ENCODE measurements at regions not wholly inside any gene's neighbourhood (a gene's known extent, or its start where the extent isn't known, plus 50 kb on each side); places are given as distances from the start of the nearest gene placed in this dataset.
"Not testable (repeated sequence)": the region's sequence is repeated elsewhere in the genome, so short reads cannot be mapped to it uniquely, and the experiment has no call there.

GRCh38 chr10:20515654-20516053 is 381.5 kb downstream of the NEBL start:
- H3K4me3 Mint-ChIP-seq = no peak overlapping the region
- H3K4me1 Mint-ChIP-seq = no peaks in the 10 kb centered on the region
- no peak overlapping the region for H3K27ac Mint-ChIP-seq
- no peaks in the 10 kb centered on the region for H3K36me3 Mint-ChIP-seq
- no peaks in the 10 kb centered on the region for H3K27me3 Mint-ChIP-seq
- no peak for ATAC-seq
- H3K9me3 Mint-ChIP-seq = peaks cover 3% of the 10 kb centered on the region

GRCh38 chr10:20512631-20513030 is 384.5 kb downstream of the NEBL start:
- Mint-ChIP-seq H3K27ac (no peak overlapping the region), H3K36me3 (no peaks in the 10 kb centered on the region), H3K4me3 (no peak overlapping the region), H3K4me1 (no peaks in the 10 kb centered on the region), H3K9me3 (peaks cover 8% of the 10 kb centered on the region), H3K27me3 (no peaks in the 10 kb centered on the region)
- no peak for ATAC-seq

- Mint-ChIP-seq H3K27me3 (no peaks in the 10 kb centered on the region), H3K9me3 (peaks cover 8% of the 10 kb centered on the region), H3K4me3 (no peak overlapping the region), H3K27ac (no peak overlapping the region), H3K4me1 (no peaks in the 10 kb centered on the region), H3K36me3 (no peaks in the 10 kb centered on the region)
- ATAC-seq = no peak
Measured at GRCh38 chr10:20508921-20509320, 388.2 kb downstream of the NEBL start.

GRCh38 chr10:20502903-20503585 is 394.1 kb downstream of the NEBL start:
- peaks cover 9% of the 10 kb centered on the region for H3K9me3 Mint-ChIP-seq
- no peak overlapping the region for H3K27ac Mint-ChIP-seq
- H3K27me3 Mint-ChIP-seq = no peaks in the 10 kb centered on the region
- no peak for ATAC-seq
- no peaks in the 10 kb centered on the region for H3K36me3 Mint-ChIP-seq
- no peaks in the 10 kb centered on the region for H3K4me1 Mint-ChIP-seq
- H3K4me3 Mint-ChIP-seq = no peak overlapping the region

- H3K9me3 Mint-ChIP-seq = peaks cover 19% of the 10 kb centered on the region
- H3K4me3 Mint-ChIP-seq = no peak overlapping the region
- no peaks in the 10 kb centered on the region for H3K27me3 Mint-ChIP-seq
- H3K36me3 Mint-ChIP-seq = no peaks in the 10 kb centered on the region
- H3K4me1 Mint-ChIP-seq = no peaks in the 10 kb centered on the region
- no peak overlapping the region for H3K27ac Mint-ChIP-seq
- no peak for ATAC-seq
Measured at GRCh38 chr10:20494474-20494873, 402.6 kb downstream of the NEBL start.

- Mint-ChIP-seq H3K27ac (no peak overlapping the region), H3K4me1 (no peaks in the 10 kb centered on the region), H3K4me3 (no peak overlapping the region), H3K9me3 (peaks cover 13% of the 10 kb centered on the region), H3K27me3 (no peaks in the 10 kb centered on the region), H3K36me3 (no peaks in the 10 kb centered on the region)
- ATAC-seq = no peak
Measured at GRCh38 chr10:20492447-20492846, 404.7 kb downstream of the NEBL start.

- Mint-ChIP-seq H3K4me3 (no peak overlapping the region), H3K27ac (no peak overlapping the region), H3K36me3 (no peaks in the 10 kb centered on the region), H3K27me3 (no peaks in the 10 kb centered on the region), H3K4me1 (no peaks in the 10 kb centered on the region), H3K9me3 (peaks cover 9% of the 10 kb centered on the region)
- ATAC-seq = no peak
Measured at GRCh38 chr10:20489961-20490360, 407.1 kb downstream of the NEBL start.

- Mint-ChIP-seq H3K27me3 (no peaks in the 10 kb centered on the region), H3K4me1 (no peaks in the 10 kb centered on the region), H3K4me3 (no peak overlapping the region), H3K9me3 (peaks cover under 1% of the 10 kb centered on the region), H3K27ac (no peak overlapping the region), H3K36me3 (no peaks in the 10 kb centered on the region)
- peak; percentile 27 for ATAC-seq
Measured at GRCh38 chr10:20486791-20487190, 410.3 kb downstream of the NEBL start.

- H3K27me3 Mint-ChIP-seq = no peaks in the 10 kb centered on the region
- no peaks in the 10 kb centered on the region for H3K36me3 Mint-ChIP-seq
- peaks cover 5% of the 10 kb centered on the region for H3K9me3 Mint-ChIP-seq
- no peak overlapping the region for H3K27ac Mint-ChIP-seq
- no peak for ATAC-seq
- no peaks in the 10 kb centered on the region for H3K4me1 Mint-ChIP-seq
- H3K4me3 Mint-ChIP-seq = no peak overlapping the region
Measured at GRCh38 chr10:20485554-20485953, 411.6 kb downstream of the NEBL start.

GRCh38 chr10:20481054-20481453 is 416.1 kb downstream of the NEBL start:
- Mint-ChIP-seq H3K27ac (no peak overlapping the region), H3K4me1 (no peaks in the 10 kb centered on the region), H3K4me3 (no peak overlapping the region), H3K27me3 (no peaks in the 10 kb centered on the region), H3K36me3 (no peaks in the 10 kb centered on the region), H3K9me3 (peaks cover 8% of the 10 kb centered on the region)
- no peak for ATAC-seq

GRCh38 chr10:20480575-20480974 is 416.5 kb downstream of the NEBL start:
- not testable (repeated sequence) for H3K27me3 Mint-ChIP-seq, H3K4me3 Mint-ChIP-seq, H3K27ac Mint-ChIP-seq, H3K4me1 Mint-ChIP-seq, ATAC-seq, H3K36me3 Mint-ChIP-seq, H3K9me3 Mint-ChIP-seq

GRCh38 chr10:20474064-20474463 is 423.0 kb downstream of the NEBL start:
- no peak overlapping the region for H3K27ac Mint-ChIP-seq
- H3K4me1 Mint-ChIP-seq = no peaks in the 10 kb centered on the region
- H3K27me3 Mint-ChIP-seq = no peaks in the 10 kb centered on the region
- no peak for ATAC-seq
- H3K9me3 Mint-ChIP-seq = peaks cover 6% of the 10 kb centered on the region
- H3K36me3 Mint-ChIP-seq = no peaks in the 10 kb centered on the region
- H3K4me3 Mint-ChIP-seq = no peak overlapping the region

- Mint-ChIP-seq H3K27me3 (no peaks in the 10 kb centered on the region), H3K27ac (no peak overlapping the region), H3K4me1 (no peaks in the 10 kb centered on the region), H3K9me3 (peaks cover 3% of the 10 kb centered on the region), H3K36me3 (no peaks in the 10 kb centered on the region), H3K4me3 (no peak overlapping the region)
- no peak for ATAC-seq
Measured at GRCh38 chr10:20473023-20473760, 423.9 kb downstream of the NEBL start.

- no peak overlapping the region for H3K4me3 Mint-ChIP-seq
Measured at GRCh38 chr10:20466731-20467130, 430.4 kb downstream of the NEBL start.

GRCh38 chr10:20457649-20458048 is 439.5 kb downstream of the NEBL start:
- H3K27ac Mint-ChIP-seq = no peak overlapping the region
- no peaks in the 10 kb centered on the region for H3K27me3 Mint-ChIP-seq
- no peak for ATAC-seq
- H3K36me3 Mint-ChIP-seq = no peaks in the 10 kb centered on the region
- H3K9me3 Mint-ChIP-seq = peaks cover 6% of the 10 kb centered on the region
- no peak overlapping the region for H3K4me3 Mint-ChIP-seq
- H3K4me1 Mint-ChIP-seq = no peaks in the 10 kb centered on the region

More at GRCh38 chr10:20466731-20467130, 430.4 kb downstream of the NEBL start:
- H3K27me3 Mint-ChIP-seq = no peaks in the 10 kb centered on the region
- H3K4me1 Mint-ChIP-seq = no peaks in the 10 kb centered on the region
- no peak for ATAC-seq
- H3K27ac Mint-ChIP-seq = no peak overlapping the region
- H3K36me3 Mint-ChIP-seq = no peaks in the 10 kb centered on the region
- H3K9me3 Mint-ChIP-seq = peaks cover 10% of the 10 kb centered on the region

GRCh38 chr10:20455774-20456173 is 441.3 kb downstream of the NEBL start:
- no peaks in the 10 kb centered on the region for H3K36me3 Mint-ChIP-seq
- no peaks in the 10 kb centered on the region for H3K4me1 Mint-ChIP-seq
- no peak for ATAC-seq
- H3K4me3 Mint-ChIP-seq = no peak overlapping the region
- H3K27me3 Mint-ChIP-seq = no peaks in the 10 kb centered on the region
- H3K27ac Mint-ChIP-seq = no peak overlapping the region
- H3K9me3 Mint-ChIP-seq = peaks cover 3% of the 10 kb centered on the region

Data from stimulated activated memory B cell treated with anti-CD40 and anti-IgM and Interleukin-4, amounts not matched to agents 10 μg/mL and 1 μg/mL and 100 μg/mL, for 72 hours (primary cell).